MCF 10A (cell line): ENCODE measurements at regions not wholly inside any gene's neighbourhood (a gene's known extent, or its start where the extent isn't known, plus 50 kb on each side); places are given as distances from the start of the nearest gene placed in this dataset.
"Not testable (repeated sequence)": the region's sequence is repeated elsewhere in the genome, so short reads cannot be mapped to it uniquely, and the experiment has no call there.

Experiments used
- BruUV-seq: library from RNA; stranded (reverse); fragments of 400-500 nt; replicated peaks from 2 replicates; lab custom pipeline; 2021; lab: Mats Ljungman, UMichigan
- CTCF ChIA-PET: fragments of 300-600 bp; sonication (Branson Sonifier 250); formaldehyde crosslinking; extraction: SDS; loops from one replicate; lab custom pipeline; 2021; ENCODE audit warnings: antibody characterized with exemption, inconsistent platforms; lab: Yijun Ruan, JAX
- POLR2A ChIA-PET: fragments of 300-600, 350-650 bp; sonication (Branson Sonifier 250); formaldehyde crosslinking; extraction: SDS; loops from one replicate; lab custom pipeline; 2020; ENCODE audit warnings: antibody characterized with exemption, inconsistent platforms; lab: Yijun Ruan, JAX
- DNase-seq: peaks from one replicate; pipeline ENCODE4 v3.0.0-alpha.2; 2018; ENCODE audit not compliant: unreplicated experiment
- H3K27ac Mint-ChIP-seq: one replicate; pipeline ENCODE4 v1.8.0; 2022; ENCODE audit warnings: mild to moderate bottlenecking, low read depth, mixed read lengths; ENCODE audit not compliant: unreplicated experiment
- H3K27me3 Mint-ChIP-seq: one replicate; pipeline ENCODE4 v1.8.0; 2022; ENCODE audit warnings: mixed read lengths; ENCODE audit not compliant: insufficient read depth, unreplicated experiment
- H3K36me3 Mint-ChIP-seq: one replicate; pipeline ENCODE4 v1.8.0; 2022; ENCODE audit warnings: mild to moderate bottlenecking, moderate library complexity, mixed read lengths; ENCODE audit not compliant: insufficient read depth, unreplicated experiment
- H3K4me1 Mint-ChIP-seq: one replicate; pipeline ENCODE4 v1.8.0; 2022; ENCODE audit warnings: mixed read lengths; ENCODE audit not compliant: insufficient read depth, unreplicated experiment
- H3K4me3 Mint-ChIP-seq: one replicate; pipeline ENCODE4 v1.8.0; 2022; ENCODE audit warnings: mild to moderate bottlenecking, moderate library complexity, mixed read lengths; ENCODE audit not compliant: unreplicated experiment
- H3K9me3 Mint-ChIP-seq: one replicate; pipeline ENCODE4 v1.8.0; 2022; ENCODE audit warnings: mixed read lengths; ENCODE audit not compliant: unreplicated experiment
- CTCF ChIP-seq: fragments of 200-600 bp; IDR thresholded peaks from one replicate; pipeline ENCODE4 v1.8.0; 2022; ENCODE audit warnings: antibody characterized with exemption, mild to moderate bottlenecking; ENCODE audit not compliant: unreplicated experiment
- intact Hi-C: fragments of 100-400 bp; cut with micrococcal nuclease; formaldehyde crosslinking; loops from 2 replicates; pipeline ENCODE4 v1.14.1; 2022

- Mint-ChIP-seq H3K27me3 (no peaks in the 10 kb centered on the region), H3K4me3 (no peak overlapping the region), H3K27ac (no peak overlapping the region), H3K36me3 (no peaks in the 10 kb centered on the region), H3K4me1 (peaks cover 4% of the 10 kb centered on the region), H3K9me3 (no peaks in the 10 kb centered on the region)
- intact Hi-C loops = no loop called here
- no peak for DNase-seq
- ChIA-PET CTCF (no interaction called here), POLR2A (no interaction called here)
- no TSS peak for BruUV-seq
- TF ChIP-seq CTCF = no peak
Observed at GRCh38 chr7:10770176-10770575, 203.5 kb upstream of the PHF14 start.

GRCh38 chr7:10773430-10773829, 200.2 kb upstream of the PHF14 start:
- no peak for DNase-seq
- H3K36me3 Mint-ChIP-seq = no peaks in the 10 kb centered on the region
- ChIA-PET POLR2A (no interaction called here), CTCF (no interaction called here)
- H3K27me3 Mint-ChIP-seq = no peaks in the 10 kb centered on the region
- no peaks in the 10 kb centered on the region for H3K9me3 Mint-ChIP-seq
- TF ChIP-seq CTCF = no peak
- H3K27ac Mint-ChIP-seq = no peak overlapping the region
- intact Hi-C loops = no loop called here
- H3K4me3 Mint-ChIP-seq = no peak overlapping the region
- BruUV-seq = no TSS peak
- H3K4me1 Mint-ChIP-seq = no peaks in the 10 kb centered on the region

GRCh38 chr7:10779465-10780399, 193.9 kb upstream of the PHF14 start:
- TF ChIP-seq CTCF = no peak
- H3K9me3 Mint-ChIP-seq = peaks cover 13% of the 10 kb centered on the region
- H3K4me3 Mint-ChIP-seq = no peak overlapping the region
- no peak overlapping the region for H3K27ac Mint-ChIP-seq
- H3K27me3 Mint-ChIP-seq = no peaks in the 10 kb centered on the region
- CTCF ChIA-PET = no interaction called here
- DNase-seq = no peak
- BruUV-seq = no TSS peak
- no peaks in the 10 kb centered on the region for H3K36me3 Mint-ChIP-seq
- POLR2A ChIA-PET = interaction anchor here (0.6 kb wide), 1 partner anchor 1307 kb away, joined by 3 read pairs; no protein-coding TSS in a partner anchor
- no peaks in the 10 kb centered on the region for H3K4me1 Mint-ChIP-seq
- intact Hi-C loops = no loop called here

GRCh38 chr7:10780400-10780747, 193.3 kb upstream of the PHF14 start:
- H3K4me1 Mint-ChIP-seq = no peaks in the 10 kb centered on the region
- CTCF ChIA-PET = no interaction called here

GRCh38 chr7:10786976-10787375, 186.7 kb upstream of the PHF14 start:
- not testable (repeated sequence) for BruUV-seq

More at GRCh38 chr7:10780400-10780747, 193.3 kb upstream of the PHF14 start:
- intact Hi-C loops = no loop called here
- Mint-ChIP-seq H3K27me3 (no peaks in the 10 kb centered on the region), H3K27ac (no peak overlapping the region), H3K36me3 (no peaks in the 10 kb centered on the region), H3K9me3 (peaks cover 13% of the 10 kb centered on the region), H3K4me3 (no peak overlapping the region)
- no peak for TF ChIP-seq CTCF
- no TSS peak for BruUV-seq
- no peak for DNase-seq
- POLR2A ChIA-PET = no interaction called here

More at GRCh38 chr7:10786976-10787375, 186.7 kb upstream of the PHF14 start:
- CTCF ChIA-PET = interaction anchor here (0.6 kb wide), 1 partner anchor 34 kb away, joined by 3 read pairs; no protein-coding TSS in a partner anchor
- POLR2A ChIA-PET, DNase-seq, H3K4me3 Mint-ChIP-seq, H3K27ac Mint-ChIP-seq, H3K36me3 Mint-ChIP-seq, H3K9me3 Mint-ChIP-seq, H3K4me1 Mint-ChIP-seq, H3K27me3 Mint-ChIP-seq, intact Hi-C loops: not testable (repeated sequence)
